Retinal pigment epithelial cell (primary cell): ENCODE measurements at regions not wholly inside any gene's neighbourhood (a gene's known extent, or its start where the extent isn't known, plus 50 kb on each side); places are given as distances from the start of the nearest gene placed in this dataset.

ENCODE experiments used
- DNase-seq: peaks from one replicate; pipeline ENCODE4 v3.0.0-alpha.2; 2010; ENCODE audit warnings: low read depth
- H3K4me3 ChIP-seq: 2 replicates; pipeline ENCODE4 v1.5.1; 2011; ENCODE audit warnings: mild to moderate bottlenecking, low read length, control low read depth, moderate library complexity
- TF ChIP-seq, protein P1 (sequence below): conservative IDR thresholded peaks from 2 replicates; pipeline ENCODE4 v1.5.1; 2011; ENCODE audit warnings: low read depth, low read length, control low read depth, inconsistent platforms

GRCh38 chr15:38667890-38668850 lies 103.6 kb upstream of the RASGRP1 start:
- no peak overlapping the region for H3K4me3 ChIP-seq
- TF ChIP-seq, protein P1, sequence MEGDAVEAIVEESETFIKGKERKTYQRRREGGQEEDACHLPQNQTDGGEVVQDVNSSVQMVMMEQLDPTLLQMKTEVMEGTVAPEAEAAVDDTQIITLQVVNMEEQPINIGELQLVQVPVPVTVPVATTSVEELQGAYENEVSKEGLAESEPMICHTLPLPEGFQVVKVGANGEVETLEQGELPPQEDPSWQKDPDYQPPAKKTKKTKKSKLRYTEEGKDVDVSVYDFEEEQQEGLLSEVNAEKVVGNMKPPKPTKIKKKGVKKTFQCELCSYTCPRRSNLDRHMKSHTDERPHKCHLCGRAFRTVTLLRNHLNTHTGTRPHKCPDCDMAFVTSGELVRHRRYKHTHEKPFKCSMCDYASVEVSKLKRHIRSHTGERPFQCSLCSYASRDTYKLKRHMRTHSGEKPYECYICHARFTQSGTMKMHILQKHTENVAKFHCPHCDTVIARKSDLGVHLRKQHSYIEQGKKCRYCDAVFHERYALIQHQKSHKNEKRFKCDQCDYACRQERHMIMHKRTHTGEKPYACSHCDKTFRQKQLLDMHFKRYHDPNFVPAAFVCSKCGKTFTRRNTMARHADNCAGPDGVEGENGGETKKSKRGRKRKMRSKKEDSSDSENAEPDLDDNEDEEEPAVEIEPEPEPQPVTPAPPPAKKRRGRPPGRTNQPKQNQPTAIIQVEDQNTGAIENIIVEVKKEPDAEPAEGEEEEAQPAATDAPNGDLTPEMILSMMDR, result no peak
- peak; percentile 16 for DNase-seq

DNA sequence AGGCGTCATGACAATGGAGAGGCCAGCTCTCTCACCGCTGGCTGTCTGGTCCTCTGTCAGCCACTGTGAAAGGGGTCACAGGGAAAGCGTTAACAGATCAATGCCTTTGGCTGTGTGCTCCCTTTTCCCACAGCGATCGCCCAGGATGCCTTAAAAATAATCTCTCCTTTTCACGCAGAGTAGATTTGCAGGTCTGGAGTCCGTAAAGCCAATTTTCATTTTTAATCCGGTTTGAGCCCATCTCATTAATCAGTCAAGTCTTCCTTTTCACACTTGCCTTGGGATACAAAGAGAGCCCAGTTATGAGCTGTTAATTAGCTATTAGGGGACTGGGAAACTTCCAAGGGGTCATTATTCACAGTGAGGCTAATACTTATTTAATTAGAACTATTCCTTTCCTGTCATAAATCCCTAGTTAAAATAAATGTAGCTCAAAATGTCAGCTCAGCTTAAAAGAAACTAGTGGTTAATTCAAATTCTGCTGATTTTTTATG lies 104.3 kb upstream of the RASGRP1 start:
- TF ChIP-seq, protein P1, result no peak
- DNase-seq, result peak; percentile 95
- no peak overlapping the region for H3K4me3 ChIP-seq

- H3K4me3 ChIP-seq, result no peak overlapping the region
- DNase-seq, result no peak
- TF ChIP-seq, protein P1, result no peak
These were observed 105.8 kb upstream of the RASGRP1 start for GRCh38 chr15:38670128-38671005.

GRCh38 chr15:38671006-38671387 lies 106.4 kb upstream of the RASGRP1 start:
- TF ChIP-seq, protein P1, result no peak
- no peak for DNase-seq
- H3K4me3 ChIP-seq, result no peak overlapping the region

DNA sequence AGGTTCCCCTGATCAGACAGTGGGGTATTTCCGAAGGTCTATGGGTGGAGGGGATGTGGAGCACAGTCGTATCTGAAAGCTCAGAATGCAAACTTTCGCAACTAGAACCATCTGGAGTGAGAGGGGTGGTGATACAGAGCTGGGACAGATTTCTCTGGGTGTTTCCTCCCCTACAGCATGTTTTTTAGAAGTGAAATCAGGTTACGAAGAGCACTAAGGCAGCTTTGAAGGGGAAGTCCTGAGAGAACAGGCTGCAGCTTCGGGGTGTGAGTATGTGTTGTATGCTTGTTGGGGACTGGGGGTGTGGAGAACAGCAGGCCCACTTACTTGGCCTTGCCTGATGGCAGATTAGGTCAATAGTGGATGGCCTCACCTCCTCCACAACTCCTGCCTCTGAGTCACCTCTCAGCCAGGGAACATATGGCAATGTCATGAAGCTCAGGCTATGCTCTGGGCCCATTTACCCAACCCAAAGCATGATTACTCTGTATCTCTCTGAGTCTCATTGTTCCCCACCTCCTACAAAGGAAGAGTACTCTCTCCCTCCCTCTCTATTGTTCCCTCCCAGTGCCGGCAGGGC lies 107.2 kb upstream of the RASGRP1 start:
- peak; percentile 8 for DNase-seq
- TF ChIP-seq, protein P1, result no peak
- no peak overlapping the region for H3K4me3 ChIP-seq

- TF ChIP-seq, protein P1, result no peak
- no peak overlapping the region for H3K4me3 ChIP-seq
- no peak for DNase-seq
These were observed 107.7 kb upstream of the RASGRP1 start for GRCh38 chr15:38672273-38672672.
